VCaP (cell line): ENCODE measurements at regions not wholly inside any gene's neighbourhood (a gene's known extent, or its start where the extent isn't known, plus 50 kb on each side); places are given as distances from the start of the nearest gene placed in this dataset.

ENCODE experiments used
- H3K27ac ChIP-seq: fragments of 450-650 bp; 2 replicates; pipeline ENCODE4 v1.5.1; 2017
- TF ChIP-seq, protein P1 (sequence below): fragments of 450-650 bp; conservative IDR thresholded peaks from 2 replicates; pipeline ENCODE4 v1.5.1; 2017; ENCODE audit warnings: mild to moderate bottlenecking, moderate library complexity

DNA sequence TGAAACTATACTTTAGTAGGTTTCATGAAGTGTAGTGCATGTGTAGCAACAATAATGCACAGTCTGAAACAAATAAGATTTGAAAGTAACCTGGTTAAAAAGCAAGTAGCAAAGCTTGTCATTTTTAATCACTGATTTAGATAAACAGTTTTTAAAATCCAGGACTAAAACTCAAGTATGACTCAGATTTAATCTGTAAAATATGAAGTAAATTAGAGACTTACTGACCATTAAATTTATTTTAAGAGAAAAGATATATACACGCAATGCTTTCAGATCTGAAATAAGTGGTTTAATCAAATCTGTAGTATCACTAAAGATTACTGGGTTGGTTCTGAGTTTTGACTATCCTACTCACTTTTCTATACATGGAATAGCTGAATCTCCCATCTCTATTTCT lies 300.7 kb upstream of the RBMS3 start:
- TF ChIP-seq, protein P1, sequence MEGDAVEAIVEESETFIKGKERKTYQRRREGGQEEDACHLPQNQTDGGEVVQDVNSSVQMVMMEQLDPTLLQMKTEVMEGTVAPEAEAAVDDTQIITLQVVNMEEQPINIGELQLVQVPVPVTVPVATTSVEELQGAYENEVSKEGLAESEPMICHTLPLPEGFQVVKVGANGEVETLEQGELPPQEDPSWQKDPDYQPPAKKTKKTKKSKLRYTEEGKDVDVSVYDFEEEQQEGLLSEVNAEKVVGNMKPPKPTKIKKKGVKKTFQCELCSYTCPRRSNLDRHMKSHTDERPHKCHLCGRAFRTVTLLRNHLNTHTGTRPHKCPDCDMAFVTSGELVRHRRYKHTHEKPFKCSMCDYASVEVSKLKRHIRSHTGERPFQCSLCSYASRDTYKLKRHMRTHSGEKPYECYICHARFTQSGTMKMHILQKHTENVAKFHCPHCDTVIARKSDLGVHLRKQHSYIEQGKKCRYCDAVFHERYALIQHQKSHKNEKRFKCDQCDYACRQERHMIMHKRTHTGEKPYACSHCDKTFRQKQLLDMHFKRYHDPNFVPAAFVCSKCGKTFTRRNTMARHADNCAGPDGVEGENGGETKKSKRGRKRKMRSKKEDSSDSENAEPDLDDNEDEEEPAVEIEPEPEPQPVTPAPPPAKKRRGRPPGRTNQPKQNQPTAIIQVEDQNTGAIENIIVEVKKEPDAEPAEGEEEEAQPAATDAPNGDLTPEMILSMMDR: no peak
- no peak overlapping the region for H3K27ac ChIP-seq

DNA sequence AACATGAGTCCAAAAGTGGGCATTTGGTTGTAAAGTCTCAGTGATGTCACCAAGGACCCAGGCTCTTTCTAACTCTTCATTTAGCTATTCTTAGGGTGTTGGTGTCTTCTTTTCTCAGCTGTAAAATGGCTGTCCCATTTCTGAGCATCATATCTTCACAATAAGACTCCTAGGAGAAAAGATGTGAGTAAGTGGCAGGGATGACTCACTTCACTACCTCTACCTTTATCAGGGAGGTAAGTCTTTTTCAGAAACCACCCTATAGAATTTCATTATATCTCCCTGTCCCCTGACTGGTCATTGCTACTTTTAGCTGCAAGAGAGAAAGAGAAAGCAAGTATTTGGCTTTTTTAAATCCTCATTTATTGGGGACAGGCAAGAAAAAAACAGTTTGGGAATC lies 300.2 kb upstream of the RBMS3 start:
- TF ChIP-seq, protein P1: no peak

DNA sequence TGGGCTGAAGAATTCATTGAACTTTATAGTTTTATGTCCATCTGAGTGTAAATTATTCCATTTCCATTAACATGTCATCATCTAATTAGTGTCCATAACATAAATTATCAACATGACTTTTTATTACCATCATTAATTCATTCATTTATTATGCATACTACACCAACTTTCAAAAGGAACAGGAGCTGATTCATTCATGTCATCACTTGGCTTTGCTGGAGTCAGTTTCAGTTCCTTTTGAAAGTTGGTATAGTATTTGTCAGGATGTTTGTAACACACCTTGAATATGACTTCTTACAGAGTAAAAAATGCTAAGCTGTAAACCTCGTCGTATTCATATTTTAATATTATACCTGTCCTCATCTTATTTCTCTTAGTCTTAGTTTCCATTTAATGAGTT lies 298.0 kb upstream of the RBMS3 start:
- TF ChIP-seq, protein P1: no peak
- H3K27ac ChIP-seq: no peak overlapping the region

More for the DNA sequence above, 300.2 kb upstream of the RBMS3 start:
- no peak overlapping the region for H3K27ac ChIP-seq

- no peak overlapping the region for H3K27ac ChIP-seq
- TF ChIP-seq, protein P1: no peak
These were observed 293.9 kb upstream of the RBMS3 start for GRCh38 chr3:28986922-28987321.

GRCh38 chr3:28989646-28990089 lies 291.2 kb upstream of the RBMS3 start:
- TF ChIP-seq, protein P1: no peak
- no peak overlapping the region for H3K27ac ChIP-seq

DNA sequence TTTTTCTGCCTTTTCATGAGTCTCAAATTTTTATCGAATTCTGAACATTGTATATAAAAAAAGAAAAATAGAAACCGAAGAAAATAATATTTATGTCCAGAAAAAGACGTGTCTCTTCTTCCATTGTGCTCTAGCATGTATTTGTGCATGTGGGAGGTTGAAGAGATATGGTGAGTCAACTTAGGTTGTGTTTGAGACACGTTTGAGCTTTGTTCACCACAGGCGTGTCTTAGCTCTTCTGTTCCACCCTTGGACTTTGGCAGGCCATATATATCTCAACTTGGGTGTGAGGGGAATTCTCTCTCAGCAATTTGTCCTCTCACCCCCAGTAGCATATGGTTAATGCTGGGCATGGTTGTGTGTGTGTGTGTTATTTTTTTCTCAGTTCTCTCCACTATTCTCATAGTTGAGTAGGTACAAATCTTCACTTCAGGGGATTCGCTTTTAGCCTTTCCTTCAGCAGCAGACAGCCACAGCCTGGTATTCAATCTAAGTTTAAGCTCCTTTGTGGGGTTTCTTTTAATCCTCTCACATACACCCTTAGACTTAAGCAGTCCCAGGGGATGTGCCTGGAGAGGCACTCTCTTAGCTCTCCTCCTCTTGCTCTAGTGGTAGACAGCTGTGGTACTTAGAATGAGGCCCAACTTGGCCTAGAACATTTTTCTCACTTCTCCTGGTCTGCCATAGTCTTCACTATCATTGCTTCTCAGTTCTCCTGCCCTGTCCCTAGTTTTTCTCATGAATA lies 286.5 kb upstream of the RBMS3 start:
- H3K27ac ChIP-seq: no peak overlapping the region
- TF ChIP-seq, protein P1: no peak

DNA sequence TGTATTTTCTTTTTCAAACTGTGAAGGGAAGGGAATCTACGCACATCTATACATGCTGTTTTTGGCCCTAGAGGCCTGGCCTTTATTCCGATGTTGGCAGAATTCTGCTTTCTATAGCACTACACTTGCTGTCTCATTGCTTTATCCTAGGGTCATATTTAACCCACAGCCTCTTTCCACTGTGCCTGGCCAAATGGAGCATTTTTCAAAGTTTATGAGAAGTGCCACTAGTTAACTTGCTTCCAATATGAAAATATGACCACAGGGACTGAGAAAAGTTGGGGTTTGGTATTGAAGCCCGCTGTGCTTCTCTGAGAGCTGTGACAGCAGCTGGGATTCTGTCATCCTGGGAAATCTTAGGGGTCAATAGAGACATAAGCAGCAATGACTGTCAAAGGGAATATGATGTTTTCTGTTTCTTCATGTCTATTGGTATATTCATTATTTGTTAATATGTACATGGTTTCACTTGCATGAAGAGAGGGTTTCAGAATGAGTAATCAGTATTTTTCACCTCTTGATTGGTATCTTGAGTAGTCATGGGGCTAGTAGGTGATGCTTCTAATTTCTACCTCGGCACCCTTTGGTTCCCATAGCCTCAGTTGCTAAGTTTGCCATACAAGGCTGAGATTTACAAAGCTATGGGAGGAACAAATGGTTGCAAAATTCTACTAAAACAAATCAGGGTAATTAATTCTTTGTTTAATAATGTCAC lies 275.8 kb upstream of the RBMS3 start:
- no peak overlapping the region for H3K27ac ChIP-seq
- TF ChIP-seq, protein P1: no peak
